ENCODE measurements at regions not wholly inside any gene's neighbourhood (a gene's known extent, or its start where the extent isn't known, plus 50 kb on each side); places are given as distances from the start of the nearest gene placed in this dataset.

- TF ChIP-seq CTCF (IDR thresholded peaks at IDR 0.05; ENCODE audit: low read depth, low read length, missing control alignments), result no peak
These were observed 1033.0 kb upstream of the ADGRL2 start for GRCh38 chr1:80767711-80768110.

GRCh38 chr1:80759354-80759753 is 1041.4 kb upstream of the ADGRL2 start:
- no peak overlapping the region for H3K4me3 ChIP-seq (replicated peaks; ENCODE audit: low read depth, low read length)
- no peak for DNase-seq (ENCODE audit: extremely low read depth, low read depth)
- TF ChIP-seq CTCF (IDR thresholded peaks at IDR 0.05; ENCODE audit: low read depth, low read length, missing control alignments), result no peak

More at GRCh38 chr1:80767711-80768110, 1033.0 kb upstream of the ADGRL2 start:
- no peak overlapping the region for H3K4me3 ChIP-seq (replicated peaks; ENCODE audit: low read depth, low read length)
- no peak for DNase-seq (ENCODE audit: extremely low read depth, low read depth)

- TF ChIP-seq CTCF (IDR thresholded peaks at IDR 0.05; ENCODE audit: low read depth, low read length, missing control alignments), result no peak
- no peak for DNase-seq (ENCODE audit: extremely low read depth, low read depth)
- no peak overlapping the region for H3K4me3 ChIP-seq (replicated peaks; ENCODE audit: low read depth, low read length)
These were observed 1044.8 kb upstream of the ADGRL2 start for GRCh38 chr1:80755944-80756343.

- no peak for DNase-seq (ENCODE audit: extremely low read depth, low read depth)
- TF ChIP-seq CTCF (IDR thresholded peaks at IDR 0.05; ENCODE audit: low read depth, low read length, missing control alignments), result no peak
- H3K4me3 ChIP-seq (replicated peaks; ENCODE audit: low read depth, low read length), result no peak overlapping the region
These were observed 1049.5 kb upstream of the ADGRL2 start for GRCh38 chr1:80751204-80751603.

- no peak overlapping the region for H3K4me3 ChIP-seq (replicated peaks; ENCODE audit: low read depth, low read length)
- DNase-seq (ENCODE audit: extremely low read depth, low read depth), result no peak
- no peak for TF ChIP-seq CTCF (IDR thresholded peaks at IDR 0.05; ENCODE audit: low read depth, low read length, missing control alignments)
These were observed 1069.4 kb upstream of the ADGRL2 start for GRCh38 chr1:80731241-80731894.

- no peak for TF ChIP-seq CTCF (IDR thresholded peaks at IDR 0.05; ENCODE audit: low read depth, low read length, missing control alignments)
- DNase-seq (ENCODE audit: extremely low read depth, low read depth), result no peak
- H3K4me3 ChIP-seq (replicated peaks; ENCODE audit: low read depth, low read length), result no peak overlapping the region
These were observed 1078.1 kb upstream of the ADGRL2 start for GRCh38 chr1:80722611-80723010.

- no peak for TF ChIP-seq CTCF (IDR thresholded peaks at IDR 0.05; ENCODE audit: low read depth, low read length, missing control alignments)
- DNase-seq (ENCODE audit: extremely low read depth, low read depth), result no peak
These were observed 1094.2 kb upstream of the ADGRL2 start for GRCh38 chr1:80706526-80706925.

More at GRCh38 chr1:80706526-80706925, 1094.2 kb upstream of the ADGRL2 start:
- H3K4me3 ChIP-seq (replicated peaks; ENCODE audit: low read depth, low read length), result no peak overlapping the region
